ENCODE measurements at regions not wholly inside any gene's neighbourhood (a gene's known extent, or its start where the extent isn't known, plus 50 kb on each side); places are given as distances from the start of the nearest gene placed in this dataset.
"Not testable (repeated sequence)": the region's sequence is repeated elsewhere in the genome, so short reads cannot be mapped to it uniquely, and the experiment has no call there.

- Histone ChIP-seq H3K9me3 (ENCODE audit: control insufficient read depth, insufficient read depth, low read length) (no peaks in the 10 kb centered on the region), H3K4me3 (ENCODE audit: low read depth, low read length) (no peak overlapping the region), H3K27ac (ENCODE audit: low read depth, low read length) (no peak overlapping the region), H3K27me3 (ENCODE audit: control insufficient read depth, insufficient read depth, low read length) (no peaks in the 10 kb centered on the region), H3K4me1 (ENCODE audit: control insufficient read depth, insufficient read depth, low read length) (no peaks in the 10 kb centered on the region), H3K36me3 (ENCODE audit: control insufficient read depth, insufficient read depth, low read length) (no peaks in the 10 kb centered on the region)
- peak in 2 of 6 donors; percentile 33 to 72 for DNase-seq (ENCODE audit: low read depth in 4 of 6, low spot score in 6 of 6)
- WGBS (ENCODE audit: insufficient coverage), result no CpG with 5 or more reads among the region's 2 CpGs
Observed at GRCh38 chr3:191915712-191916111, 454.7 kb downstream of the PYDC2 start.

- Histone ChIP-seq H3K4me3 (ENCODE audit: low read depth, low read length) (no peak overlapping the region), H3K9me3 (ENCODE audit: control insufficient read depth, insufficient read depth, low read length) (no peaks in the 10 kb centered on the region), H3K36me3 (ENCODE audit: control insufficient read depth, insufficient read depth, low read length) (no peaks in the 10 kb centered on the region), H3K27me3 (ENCODE audit: control insufficient read depth, insufficient read depth, low read length) (no peaks in the 10 kb centered on the region), H3K27ac (ENCODE audit: low read depth, low read length) (no peak overlapping the region), H3K4me1 (ENCODE audit: control insufficient read depth, insufficient read depth, low read length) (no peaks in the 10 kb centered on the region)
- WGBS (ENCODE audit: insufficient coverage), result 33% methylated on average over 2 of the region's 3 CpGs
- peak in 1 of 6 donors; percentile 63 for DNase-seq (ENCODE audit: low read depth in 4 of 6, low spot score in 6 of 6)
Observed at GRCh38 chr3:191919491-191920026, 458.6 kb downstream of the PYDC2 start.

GRCh38 chr3:191922570-191922969, 461.6 kb downstream of the PYDC2 start:
- Histone ChIP-seq H3K27me3 (ENCODE audit: control insufficient read depth, insufficient read depth, low read length) (no peaks in the 10 kb centered on the region), H3K4me3 (ENCODE audit: low read depth, low read length) (no peak overlapping the region), H3K4me1 (ENCODE audit: control insufficient read depth, insufficient read depth, low read length) (no peaks in the 10 kb centered on the region), H3K36me3 (ENCODE audit: control insufficient read depth, insufficient read depth, low read length) (no peaks in the 10 kb centered on the region), H3K9me3 (ENCODE audit: control insufficient read depth, insufficient read depth, low read length) (no peaks in the 10 kb centered on the region), H3K27ac (ENCODE audit: low read depth, low read length) (no peak overlapping the region)
- 92% methylated on average over 3 of the region's 5 CpGs for WGBS (ENCODE audit: insufficient coverage)
- DNase-seq (ENCODE audit: low read depth in 4 of 6, low spot score in 6 of 6), result no peak

- WGBS (ENCODE audit: insufficient coverage), result 90% methylated on average over 5 of the region's 8 CpGs
- DNase-seq (ENCODE audit: low read depth in 4 of 6, low spot score in 6 of 6); H3K4me3 ChIP-seq (ENCODE audit: low read depth, low read length); H3K9me3 ChIP-seq (ENCODE audit: control insufficient read depth, insufficient read depth, low read length); H3K27ac ChIP-seq (ENCODE audit: low read depth, low read length); H3K27me3 ChIP-seq (ENCODE audit: control insufficient read depth, insufficient read depth, low read length); H3K36me3 ChIP-seq (ENCODE audit: control insufficient read depth, insufficient read depth, low read length); H3K4me1 ChIP-seq (ENCODE audit: control insufficient read depth, insufficient read depth, low read length): not testable (repeated sequence)
Observed at GRCh38 chr3:191927183-191927817, 466.3 kb downstream of the PYDC2 start.

- H3K27ac ChIP-seq (ENCODE audit: low read depth, low read length); H3K27me3 ChIP-seq (ENCODE audit: control insufficient read depth, insufficient read depth, low read length); H3K36me3 ChIP-seq (ENCODE audit: control insufficient read depth, insufficient read depth, low read length); H3K9me3 ChIP-seq (ENCODE audit: control insufficient read depth, insufficient read depth, low read length); H3K4me3 ChIP-seq (ENCODE audit: low read depth, low read length); DNase-seq (ENCODE audit: low read depth in 4 of 6, low spot score in 6 of 6); H3K4me1 ChIP-seq (ENCODE audit: control insufficient read depth, insufficient read depth, low read length): not testable (repeated sequence)
- WGBS (ENCODE audit: insufficient coverage), result 71% methylated on average over 5 of the region's 6 CpGs
Observed at GRCh38 chr3:191927998-191928397, 467.0 kb downstream of the PYDC2 start.

- Histone ChIP-seq H3K36me3 (ENCODE audit: control insufficient read depth, insufficient read depth, low read length) (no peaks in the 10 kb centered on the region), H3K27me3 (ENCODE audit: control insufficient read depth, insufficient read depth, low read length) (no peaks in the 10 kb centered on the region), H3K4me3 (ENCODE audit: low read depth, low read length) (no peak overlapping the region), H3K4me1 (ENCODE audit: control insufficient read depth, insufficient read depth, low read length) (no peaks in the 10 kb centered on the region), H3K27ac (ENCODE audit: low read depth, low read length) (no peak overlapping the region), H3K9me3 (ENCODE audit: control insufficient read depth, insufficient read depth, low read length) (no peaks in the 10 kb centered on the region)
- no CpG with 5 or more reads among the region's 3 CpGs for WGBS (ENCODE audit: insufficient coverage)
- no peak for DNase-seq (ENCODE audit: low read depth in 4 of 6, low spot score in 6 of 6)
Observed at GRCh38 chr3:191944835-191945234, 483.9 kb downstream of the PYDC2 start.

- H3K27me3 ChIP-seq (ENCODE audit: control insufficient read depth, insufficient read depth, low read length), result no peaks in the 10 kb centered on the region
- no peaks in the 10 kb centered on the region for H3K4me1 ChIP-seq (ENCODE audit: control insufficient read depth, insufficient read depth, low read length)
- no peaks in the 10 kb centered on the region for H3K9me3 ChIP-seq (ENCODE audit: control insufficient read depth, insufficient read depth, low read length)
- H3K4me3 ChIP-seq (ENCODE audit: low read depth, low read length), result no peak overlapping the region
- WGBS (ENCODE audit: insufficient coverage), result 96% methylated on average over 13 of the region's 14 CpGs
- H3K36me3 ChIP-seq (ENCODE audit: control insufficient read depth, insufficient read depth, low read length), result no peaks in the 10 kb centered on the region
- no peak overlapping the region for H3K27ac ChIP-seq (ENCODE audit: low read depth, low read length)
- no peak for DNase-seq (ENCODE audit: low read depth in 4 of 6, low spot score in 6 of 6)
Observed at GRCh38 chr3:191952186-191952585, 491.2 kb downstream of the PYDC2 start.

GRCh38 chr3:191952609-191953008, 491.6 kb downstream of the PYDC2 start:
- no peaks in the 10 kb centered on the region for H3K4me1 ChIP-seq (ENCODE audit: control insufficient read depth, insufficient read depth, low read length)
- WGBS (ENCODE audit: insufficient coverage), result 98% methylated on average over 21 of the region's 21 CpGs
- DNase-seq (ENCODE audit: low read depth in 4 of 6, low spot score in 6 of 6), result no peak
- no peaks in the 10 kb centered on the region for H3K9me3 ChIP-seq (ENCODE audit: control insufficient read depth, insufficient read depth, low read length)
- no peaks in the 10 kb centered on the region for H3K27me3 ChIP-seq (ENCODE audit: control insufficient read depth, insufficient read depth, low read length)
- H3K4me3 ChIP-seq (ENCODE audit: low read depth, low read length), result no peak overlapping the region
- H3K36me3 ChIP-seq (ENCODE audit: control insufficient read depth, insufficient read depth, low read length), result no peaks in the 10 kb centered on the region
- no peak overlapping the region for H3K27ac ChIP-seq (ENCODE audit: low read depth, low read length)

- WGBS (ENCODE audit: insufficient coverage), result 81% methylated on average over 1 of the region's 3 CpGs
Observed at GRCh38 chr3:191958980-191959671, 498.2 kb downstream of the PYDC2 start.

More at GRCh38 chr3:191958980-191959671, 498.2 kb downstream of the PYDC2 start:
- Histone ChIP-seq H3K36me3 (ENCODE audit: control insufficient read depth, insufficient read depth, low read length) (no peaks in the 10 kb centered on the region), H3K27me3 (ENCODE audit: control insufficient read depth, insufficient read depth, low read length) (no peaks in the 10 kb centered on the region), H3K4me1 (ENCODE audit: control insufficient read depth, insufficient read depth, low read length) (no peaks in the 10 kb centered on the region), H3K9me3 (ENCODE audit: control insufficient read depth, insufficient read depth, low read length) (no peaks in the 10 kb centered on the region), H3K4me3 (ENCODE audit: low read depth, low read length) (no peak overlapping the region), H3K27ac (ENCODE audit: low read depth, low read length) (no peak overlapping the region)
- DNase-seq (ENCODE audit: low read depth in 4 of 6, low spot score in 6 of 6), result peak in 1 of 6 donors; percentile 15
